HEK293 (cell line): ENCODE measurements at regions not wholly inside any gene's neighbourhood (a gene's known extent, or its start where the extent isn't known, plus 50 kb on each side); places are given as distances from the start of the nearest gene placed in this dataset.

ENCODE experiments used
- HOXA7 ChIP-seq: sonication (generic); formaldehyde crosslinking; IDR thresholded peaks from 2 replicates; pipeline ENCODE4 v1.8.1; 2022; ENCODE audit warnings: missing genetic modification reagents, borderline replicate concordance
- ZBTB17 ChIP-seq: fragments of 450-650 bp; formaldehyde crosslinking; IDR thresholded peaks from 2 replicates; pipeline ENCODE4 v1.5.1; 2016; ENCODE audit warnings: missing biosample characterization, missing genetic modification characterization
- ZNF214 ChIP-seq: fragments of 450-650 bp; formaldehyde crosslinking; IDR thresholded peaks from 2 replicates; pipeline ENCODE4 v1.5.1; 2017; ENCODE audit warnings: missing biosample characterization, mild to moderate bottlenecking, missing genetic modification characterization, borderline replicate concordance
- ZNF335 ChIP-seq: fragments of 450-650 bp; formaldehyde crosslinking; conservative IDR thresholded peaks from 2 replicates; pipeline ENCODE4 v1.5.1; 2016; ENCODE audit warnings: missing biosample characterization, missing genetic modification characterization
- ZNF707 ChIP-seq: fragments of 450-650 bp; formaldehyde crosslinking; IDR thresholded peaks from 2 replicates; pipeline ENCODE4 v1.5.1; 2016; ENCODE audit warnings: missing biosample characterization, missing genetic modification characterization
- ZNF777 ChIP-seq: fragments of 450-650 bp; formaldehyde crosslinking; IDR thresholded peaks from 2 replicates; pipeline ENCODE4 v1.5.1; 2017; ENCODE audit warnings: missing biosample characterization, missing genetic modification characterization, borderline replicate concordance
- TF ChIP-seq, protein P1 (sequence below): fragments of 450-650 bp; formaldehyde crosslinking; IDR thresholded peaks from 2 replicates; pipeline ENCODE4 v1.5.1; 2017; ENCODE audit warnings: missing biosample characterization, missing genetic modification characterization
- TF ChIP-seq, protein P2 (sequence below): fragments of 450-650 bp; formaldehyde crosslinking; IDR thresholded peaks from 2 replicates; pipeline ENCODE4 v1.5.1; 2016; ENCODE audit warnings: missing biosample characterization, missing genetic modification characterization, borderline replicate concordance
- TF ChIP-seq, protein P3 (sequence below): fragments of 450-650 bp; formaldehyde crosslinking; IDR thresholded peaks from 2 replicates; pipeline ENCODE4 v1.5.1; 2016; ENCODE audit warnings: missing biosample characterization, missing genetic modification characterization
- TF ChIP-seq, protein P4 (sequence below): fragments of 450-650 bp; formaldehyde crosslinking; IDR thresholded peaks from 2 replicates; pipeline ENCODE4 v1.5.1; 2016; ENCODE audit warnings: missing biosample characterization, missing genetic modification characterization
- TF ChIP-seq, protein P5 (sequence below): fragments of 450-650 bp; formaldehyde crosslinking; IDR thresholded peaks from 2 replicates; pipeline ENCODE4 v1.5.1; 2016; ENCODE audit warnings: missing biosample characterization, missing genetic modification characterization

DNA sequence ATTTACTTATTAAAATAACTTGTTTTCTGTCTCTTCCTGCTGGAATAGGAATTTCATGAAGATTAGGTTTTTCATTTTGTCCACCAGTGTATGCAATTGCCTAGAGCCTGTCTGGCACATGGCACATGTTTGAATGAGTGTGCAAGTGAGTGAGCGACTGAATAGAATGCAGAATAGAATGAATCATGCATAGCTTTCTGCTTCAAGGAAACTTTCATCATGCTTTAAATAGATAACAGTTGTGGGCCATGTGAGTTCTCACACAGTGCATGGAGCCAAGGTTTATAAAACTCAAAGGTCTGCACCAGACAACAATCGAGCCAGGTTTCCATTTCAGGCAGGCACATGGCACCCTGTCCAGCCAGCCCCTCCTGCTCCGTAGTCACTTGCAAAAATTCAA, 74.2 kb upstream of the HECW1 start:
- TF ChIP-seq ZNF214 (tag by site-specific recombination) (no peak), ZNF777 (tag by site-specific recombination) (no peak), HOXA7 (CRISPR knock-in tag) (no peak), ZBTB17 (tag by site-specific recombination) (no peak), ZNF707 (tag by site-specific recombination) (no peak), ZNF335 (tag by site-specific recombination) (no peak)
- TF ChIP-seq, protein P1, sequence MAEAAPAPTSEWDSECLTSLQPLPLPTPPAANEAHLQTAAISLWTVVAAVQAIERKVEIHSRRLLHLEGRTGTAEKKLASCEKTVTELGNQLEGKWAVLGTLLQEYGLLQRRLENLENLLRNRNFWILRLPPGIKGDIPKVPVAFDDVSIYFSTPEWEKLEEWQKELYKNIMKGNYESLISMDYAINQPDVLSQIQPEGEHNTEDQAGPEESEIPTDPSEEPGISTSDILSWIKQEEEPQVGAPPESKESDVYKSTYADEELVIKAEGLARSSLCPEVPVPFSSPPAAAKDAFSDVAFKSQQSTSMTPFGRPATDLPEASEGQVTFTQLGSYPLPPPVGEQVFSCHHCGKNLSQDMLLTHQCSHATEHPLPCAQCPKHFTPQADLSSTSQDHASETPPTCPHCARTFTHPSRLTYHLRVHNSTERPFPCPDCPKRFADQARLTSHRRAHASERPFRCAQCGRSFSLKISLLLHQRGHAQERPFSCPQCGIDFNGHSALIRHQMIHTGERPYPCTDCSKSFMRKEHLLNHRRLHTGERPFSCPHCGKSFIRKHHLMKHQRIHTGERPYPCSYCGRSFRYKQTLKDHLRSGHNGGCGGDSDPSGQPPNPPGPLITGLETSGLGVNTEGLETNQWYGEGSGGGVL (tag by site-specific recombination) = no peak
- TF ChIP-seq, protein P2, sequence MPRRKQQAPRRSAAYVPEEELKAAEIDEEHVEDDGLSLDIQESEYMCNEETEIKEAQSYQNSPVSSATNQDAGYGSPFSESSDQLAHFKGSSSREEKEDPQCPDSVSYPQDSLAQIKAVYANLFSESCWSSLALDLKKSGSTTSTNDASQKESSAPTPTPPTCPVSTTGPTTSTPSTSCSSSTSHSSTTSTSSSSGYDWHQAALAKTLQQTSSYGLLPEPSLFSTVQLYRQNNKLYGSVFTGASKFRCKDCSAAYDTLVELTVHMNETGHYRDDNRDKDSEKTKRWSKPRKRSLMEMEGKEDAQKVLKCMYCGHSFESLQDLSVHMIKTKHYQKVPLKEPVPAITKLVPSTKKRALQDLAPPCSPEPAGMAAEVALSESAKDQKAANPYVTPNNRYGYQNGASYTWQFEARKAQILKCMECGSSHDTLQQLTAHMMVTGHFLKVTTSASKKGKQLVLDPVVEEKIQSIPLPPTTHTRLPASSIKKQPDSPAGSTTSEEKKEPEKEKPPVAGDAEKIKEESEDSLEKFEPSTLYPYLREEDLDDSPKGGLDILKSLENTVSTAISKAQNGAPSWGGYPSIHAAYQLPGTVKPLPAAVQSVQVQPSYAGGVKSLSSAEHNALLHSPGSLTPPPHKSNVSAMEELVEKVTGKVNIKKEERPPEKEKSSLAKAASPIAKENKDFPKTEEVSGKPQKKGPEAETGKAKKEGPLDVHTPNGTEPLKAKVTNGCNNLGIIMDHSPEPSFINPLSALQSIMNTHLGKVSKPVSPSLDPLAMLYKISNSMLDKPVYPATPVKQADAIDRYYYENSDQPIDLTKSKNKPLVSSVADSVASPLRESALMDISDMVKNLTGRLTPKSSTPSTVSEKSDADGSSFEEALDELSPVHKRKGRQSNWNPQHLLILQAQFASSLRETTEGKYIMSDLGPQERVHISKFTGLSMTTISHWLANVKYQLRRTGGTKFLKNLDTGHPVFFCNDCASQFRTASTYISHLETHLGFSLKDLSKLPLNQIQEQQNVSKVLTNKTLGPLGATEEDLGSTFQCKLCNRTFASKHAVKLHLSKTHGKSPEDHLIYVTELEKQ = no peak
- TF ChIP-seq, protein P3, sequence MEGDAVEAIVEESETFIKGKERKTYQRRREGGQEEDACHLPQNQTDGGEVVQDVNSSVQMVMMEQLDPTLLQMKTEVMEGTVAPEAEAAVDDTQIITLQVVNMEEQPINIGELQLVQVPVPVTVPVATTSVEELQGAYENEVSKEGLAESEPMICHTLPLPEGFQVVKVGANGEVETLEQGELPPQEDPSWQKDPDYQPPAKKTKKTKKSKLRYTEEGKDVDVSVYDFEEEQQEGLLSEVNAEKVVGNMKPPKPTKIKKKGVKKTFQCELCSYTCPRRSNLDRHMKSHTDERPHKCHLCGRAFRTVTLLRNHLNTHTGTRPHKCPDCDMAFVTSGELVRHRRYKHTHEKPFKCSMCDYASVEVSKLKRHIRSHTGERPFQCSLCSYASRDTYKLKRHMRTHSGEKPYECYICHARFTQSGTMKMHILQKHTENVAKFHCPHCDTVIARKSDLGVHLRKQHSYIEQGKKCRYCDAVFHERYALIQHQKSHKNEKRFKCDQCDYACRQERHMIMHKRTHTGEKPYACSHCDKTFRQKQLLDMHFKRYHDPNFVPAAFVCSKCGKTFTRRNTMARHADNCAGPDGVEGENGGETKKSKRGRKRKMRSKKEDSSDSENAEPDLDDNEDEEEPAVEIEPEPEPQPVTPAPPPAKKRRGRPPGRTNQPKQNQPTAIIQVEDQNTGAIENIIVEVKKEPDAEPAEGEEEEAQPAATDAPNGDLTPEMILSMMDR (tag by site-specific recombination) = no peak
- TF ChIP-seq, protein P4, sequence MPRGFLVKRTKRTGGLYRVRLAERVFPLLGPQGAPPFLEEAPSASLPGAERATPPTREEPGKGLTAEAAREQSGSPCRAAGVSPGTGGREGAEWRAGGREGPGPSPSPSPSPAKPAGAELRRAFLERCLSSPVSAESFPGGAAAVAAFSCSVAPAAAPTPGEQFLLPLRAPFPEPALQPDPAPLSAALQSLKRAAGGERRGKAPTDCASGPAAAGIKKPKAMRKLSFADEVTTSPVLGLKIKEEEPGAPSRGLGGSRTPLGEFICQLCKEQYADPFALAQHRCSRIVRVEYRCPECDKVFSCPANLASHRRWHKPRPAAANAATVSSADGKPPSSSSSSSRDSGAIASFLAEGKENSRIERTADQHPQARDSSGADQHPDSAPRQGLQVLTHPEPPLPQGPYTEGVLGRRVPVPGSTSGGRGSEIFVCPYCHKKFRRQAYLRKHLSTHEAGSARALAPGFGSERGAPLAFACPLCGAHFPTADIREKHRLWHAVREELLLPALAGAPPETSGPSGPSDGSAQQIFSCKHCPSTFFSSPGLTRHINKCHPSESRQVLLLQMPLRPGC = no peak
- TF ChIP-seq, protein P5, sequence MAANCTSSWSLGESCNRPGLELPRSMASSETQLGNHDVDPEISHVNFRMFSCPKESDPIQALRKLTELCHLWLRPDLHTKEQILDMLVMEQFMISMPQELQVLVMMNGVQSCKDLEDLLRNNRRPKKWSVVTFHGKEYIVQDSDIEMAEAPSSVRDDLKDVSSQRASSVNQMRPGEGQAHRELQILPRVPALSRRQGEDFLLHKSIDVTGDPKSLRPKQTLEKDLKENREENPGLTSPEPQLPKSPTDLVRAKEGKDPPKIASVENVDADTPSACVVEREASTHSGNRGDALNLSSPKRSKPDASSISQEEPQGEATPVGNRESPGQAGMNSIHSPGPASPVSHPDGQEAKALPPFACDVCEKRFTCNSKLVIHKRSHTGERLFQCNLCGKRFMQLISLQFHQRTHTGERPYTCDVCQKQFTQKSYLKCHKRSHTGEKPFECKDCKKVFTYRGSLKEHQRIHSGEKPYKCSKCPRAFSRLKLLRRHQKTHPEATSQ (tag by site-specific recombination) = no peak
